Upper lobe of left lung (tissue), 4 donors: ENCODE measurements at regions not wholly inside any gene's neighbourhood (a gene's known extent, or its start where the extent isn't known, plus 50 kb on each side); places are given as distances from the start of the nearest gene placed in this dataset.

Experiments
- CTCF ChIP-seq, 6 experiments: fragments of 450-650 bp in 4 of 6; fragments of 200-600 bp in 2 of 6; sonication (generic) in 2 of 6; IDR thresholded peaks; one replicate each; pipeline ENCODE4 v1.5.1; 2016 to 2019; ENCODE audit warnings: antibody characterized with exemption in 6 of 6
- POLR2A ChIP-seq, 4 donors: fragments of 450-650 bp; IDR thresholded peaks; one replicate each; pipeline ENCODE4 v1.5.1; 2016 to 2017; ENCODE audit warnings: antibody characterized with exemption in 4 of 4, mild to moderate bottlenecking in 2 of 4
- POLR2AphosphoS5 ChIP-seq, 2 donors: sonication (generic); formaldehyde crosslinking; IDR thresholded peaks; one replicate each; pipeline ENCODE4 v1.5.1; 2017; ENCODE audit warnings: antibody characterized with exemption in 2 of 2

- no peak for TF ChIP-seq CTCF (IDR thresholded peaks at IDR 0.05)
- no peak for TF ChIP-seq POLR2A (IDR thresholded peaks at IDR 0.05)
- TF ChIP-seq POLR2AphosphoS5 (IDR thresholded peaks at IDR 0.05): no peak
Observed at GRCh38 chr16:64380751-64381150, 741.1 kb downstream of the CDH11 start.
